ENCODE measurements at regions not wholly inside any gene's neighbourhood (a gene's known extent, or its start where the extent isn't known, plus 50 kb on each side); places are given as distances from the start of the nearest gene placed in this dataset.

- in situ Hi-C loops (cut with HindIII; ENCODE audit: extremely low pct_ligation_motif_present, low pct_unique_long_range_greater_than_20kb) = no loop called here
- Histone ChIP-seq H2AFZ (ENCODE audit: low read length) (no peak overlapping the region), H3K4me2 (ENCODE audit: low read depth, low read length) (no peak overlapping the region), H3K4me1 (ENCODE audit: insufficient read depth, low read length) (no peaks in the 10 kb centered on the region), H3K36me3 (replicated peaks in 1 of 2; ENCODE audit: control insufficient read depth in 1 of 2, insufficient read depth in 2 of 2, low read length in 2 of 2) (no peaks in the 10 kb centered on the region), H3K9ac (ENCODE audit: insufficient read depth, low read depth, low read length) (no peak overlapping the region), H3K27ac (ENCODE audit: extremely low read length, insufficient read depth, low read length) (no peak overlapping the region), H4K20me1 (ENCODE audit: insufficient read depth, low read length) (no peaks in the 10 kb centered on the region; the same call in 1 of the 2 replicates), H3K9me3 (ENCODE audit: low read length) (no peaks in the 10 kb centered on the region), H3K79me2 (ENCODE audit: insufficient read depth, low read length) (no peaks in the 10 kb centered on the region), H3K27me3 (ENCODE audit: control insufficient read depth in 1 of 2, insufficient read depth in 2 of 2, low read length in 2 of 2) (no peaks in the 10 kb centered on the region), H3K4me3 (replicated peaks in 1 of 3; ENCODE audit: insufficient read depth in 1 of 3, low read depth in 2 of 3, low read length in 3 of 3) (no peak overlapping the region)
- no TSS peak for BruUV-seq (replicated peaks)
- intact Hi-C loops (cut with micrococcal nuclease; ENCODE audit: unreplicated experiment) = no loop called here
- ATAC-seq (no peak), FAIRE-seq (no peak), DNase-seq (ENCODE audit: low spot score) (no peak)
- ChIA-PET POLR2A (no interaction called here), CTCF (ENCODE audit: low intra/inter-chr PET ratio, low total read pairs) (no interaction called here)
- WGBS (ENCODE audit: low lambda C conversion rate) = 1% methylated on average over 3 of the region's 3 CpGs
- TF ChIP-seq ZNF550 (CRISPR knock-in tag; IDR thresholded peaks at IDR 0.05; ENCODE audit: borderline replicate concordance) (no peak), ZNF44 (CRISPR knock-in tag; IDR thresholded peaks at IDR 0.05) (no peak), REXO4 (CRISPR knock-in tag; IDR thresholded peaks at IDR 0.05; ENCODE audit: borderline replicate concordance) (no peak), JUN (CRISPR knock-in tag; IDR thresholded peaks at IDR 0.05) (no peak), ZNF839 (CRISPR knock-in tag; IDR thresholded peaks at IDR 0.05; ENCODE audit: borderline replicate concordance) (no peak), PPARG (CRISPR knock-in tag; conservative IDR thresholded peaks at IDR 0.05) (no peak), FOXK2 (IDR thresholded peaks at IDR 0.05) (no peak), SAP130 (CRISPR knock-in tag; IDR thresholded peaks at IDR 0.05; ENCODE audit: low read depth) (no peak), TBX2 (CRISPR knock-in tag; IDR thresholded peaks at IDR 0.05; ENCODE audit: borderline replicate concordance) (no peak), ZNF766 (CRISPR knock-in tag; IDR thresholded peaks at IDR 0.05; ENCODE audit: borderline replicate concordance) (no peak), HNF1B (CRISPR knock-in tag; IDR thresholded peaks at IDR 0.05) (no peak), ZBTB8A (CRISPR knock-in tag; IDR thresholded peaks at IDR 0.05; ENCODE audit: borderline replicate concordance, low read depth) (no peak), THYN1 (CRISPR knock-in tag; IDR thresholded peaks at IDR 0.05; ENCODE audit: borderline replicate concordance, low read depth) (no peak)
- TF ChIP-seq, protein P1, sequence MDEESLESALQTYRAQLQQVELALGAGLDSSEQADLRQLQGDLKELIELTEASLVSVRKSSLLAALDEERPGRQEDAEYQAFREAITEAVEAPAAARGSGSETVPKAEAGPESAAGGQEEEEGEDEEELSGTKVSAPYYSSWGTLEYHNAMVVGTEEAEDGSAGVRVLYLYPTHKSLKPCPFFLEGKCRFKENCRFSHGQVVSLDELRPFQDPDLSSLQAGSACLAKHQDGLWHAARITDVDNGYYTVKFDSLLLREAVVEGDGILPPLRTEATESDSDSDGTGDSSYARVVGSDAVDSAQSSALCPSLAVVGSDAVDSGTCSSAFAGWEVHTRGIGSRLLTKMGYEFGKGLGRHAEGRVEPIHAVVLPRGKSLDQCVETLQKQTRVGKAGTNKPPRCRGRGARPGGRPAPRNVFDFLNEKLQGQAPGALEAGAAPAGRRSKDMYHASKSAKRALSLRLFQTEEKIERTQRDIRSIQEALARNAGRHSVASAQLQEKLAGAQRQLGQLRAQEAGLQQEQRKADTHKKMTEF (CRISPR knock-in tag; IDR thresholded peaks at IDR 0.05) = no peak
- TF ChIP-seq, protein P2, sequence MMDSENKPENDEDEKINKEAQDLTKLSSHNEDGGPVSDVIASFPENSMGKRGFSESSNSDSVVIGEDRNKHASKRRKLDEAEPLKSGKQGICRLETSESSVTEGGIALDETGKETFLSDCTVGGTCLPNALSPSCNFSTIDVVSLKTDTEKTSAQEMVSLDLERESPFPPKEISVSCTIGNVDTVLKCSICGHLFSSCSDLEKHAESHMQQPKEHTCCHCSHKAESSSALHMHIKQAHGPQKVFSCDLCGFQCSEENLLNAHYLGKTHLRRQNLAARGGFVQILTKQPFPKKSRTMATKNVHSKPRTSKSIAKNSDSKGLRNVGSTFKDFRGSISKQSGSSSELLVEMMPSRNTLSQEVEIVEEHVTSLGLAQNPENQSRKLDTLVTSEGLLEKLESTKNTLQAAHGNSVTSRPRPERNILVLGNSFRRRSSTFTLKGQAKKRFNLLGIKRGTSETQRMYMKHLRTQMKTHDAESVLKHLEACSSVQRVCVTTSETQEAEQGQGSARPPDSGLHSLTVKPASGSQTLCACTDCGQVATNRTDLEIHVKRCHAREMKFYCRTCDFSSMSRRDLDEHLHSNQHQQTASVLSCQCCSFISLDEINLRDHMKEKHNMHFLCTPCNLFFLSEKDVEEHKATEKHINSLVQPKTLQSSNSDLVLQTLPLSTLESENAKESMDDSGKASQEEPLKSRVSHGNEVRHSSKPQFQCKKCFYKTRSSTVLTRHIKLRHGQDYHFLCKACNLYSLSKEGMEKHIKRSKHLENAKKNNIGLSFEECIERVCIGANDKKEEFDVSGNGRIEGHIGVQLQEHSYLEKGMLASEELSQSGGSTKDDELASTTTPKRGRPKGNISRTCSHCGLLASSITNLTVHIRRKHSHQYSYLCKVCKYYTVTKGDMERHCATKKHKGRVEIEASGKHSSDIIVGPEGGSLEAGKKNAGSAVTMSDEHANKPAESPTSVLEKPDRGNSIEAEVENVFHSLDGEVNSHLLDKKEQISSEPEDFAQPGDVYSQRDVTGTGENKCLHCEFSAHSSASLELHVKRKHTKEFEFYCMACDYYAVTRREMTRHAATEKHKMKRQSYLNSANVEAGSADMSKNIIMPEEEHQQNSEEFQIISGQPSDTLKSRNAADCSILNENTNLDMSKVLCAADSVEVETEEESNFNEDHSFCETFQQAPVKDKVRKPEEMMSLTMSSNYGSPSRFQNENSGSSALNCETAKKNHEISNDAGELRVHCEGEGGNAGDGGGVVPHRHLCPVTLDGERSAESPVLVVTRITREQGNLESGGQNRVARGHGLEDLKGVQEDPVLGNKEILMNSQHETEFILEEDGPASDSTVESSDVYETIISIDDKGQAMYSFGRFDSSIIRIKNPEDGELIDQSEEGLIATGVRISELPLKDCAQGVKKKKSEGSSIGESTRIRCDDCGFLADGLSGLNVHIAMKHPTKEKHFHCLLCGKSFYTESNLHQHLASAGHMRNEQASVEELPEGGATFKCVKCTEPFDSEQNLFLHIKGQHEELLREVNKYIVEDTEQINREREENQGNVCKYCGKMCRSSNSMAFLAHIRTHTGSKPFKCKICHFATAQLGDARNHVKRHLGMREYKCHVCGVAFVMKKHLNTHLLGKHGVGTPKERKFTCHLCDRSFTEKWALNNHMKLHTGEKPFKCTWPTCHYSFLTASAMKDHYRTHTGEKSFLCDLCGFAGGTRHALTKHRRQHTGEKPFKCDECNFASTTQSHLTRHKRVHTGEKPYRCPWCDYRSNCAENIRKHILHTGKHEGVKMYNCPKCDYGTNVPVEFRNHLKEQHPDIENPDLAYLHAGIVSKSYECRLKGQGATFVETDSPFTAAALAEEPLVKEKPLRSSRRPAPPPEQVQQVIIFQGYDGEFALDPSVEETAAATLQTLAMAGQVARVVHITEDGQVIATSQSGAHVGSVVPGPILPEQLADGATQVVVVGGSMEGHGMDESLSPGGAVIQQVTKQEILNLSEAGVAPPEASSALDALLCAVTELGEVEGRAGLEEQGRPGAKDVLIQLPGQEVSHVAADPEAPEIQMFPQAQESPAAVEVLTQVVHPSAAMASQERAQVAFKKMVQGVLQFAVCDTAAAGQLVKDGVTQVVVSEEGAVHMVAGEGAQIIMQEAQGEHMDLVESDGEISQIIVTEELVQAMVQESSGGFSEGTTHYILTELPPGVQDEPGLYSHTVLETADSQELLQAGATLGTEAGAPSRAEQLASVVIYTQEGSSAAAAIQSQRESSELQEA (CRISPR knock-in tag; IDR thresholded peaks at IDR 0.05; ENCODE audit: not compliant biosample characterization) = no peak
These were observed 192.5 kb downstream of the CDH7 start for GRCh38 chr18:65943268-65943667.
